Common myeloid progenitor, CD34-positive (primary cell): ENCODE measurements at regions not wholly inside any gene's neighbourhood (a gene's known extent, or its start where the extent isn't known, plus 50 kb on each side); places are given as distances from the start of the nearest gene placed in this dataset.

ENCODE experiments used
- CTCF ChIA-PET: fragments of 350-600 bp; sonication (Branson Sonifier 250); formaldehyde crosslinking; loops from one replicate; lab custom pipeline; 2021; ENCODE audit warnings: antibody characterized with exemption; lab: Charles Lee
- POLR2A ChIA-PET: fragments of 350-600 bp; sonication (Branson Sonifier 250); formaldehyde crosslinking; loops from one replicate; lab custom pipeline; 2021; ENCODE audit warnings: antibody characterized with exemption; lab: Charles Lee
- DNase-seq, 3 donors: peaks; one replicate each; pipeline versions ENCODE4 v3.0.0 to v3.0.0-alpha.2; 2013
- H3K27ac ChIP-seq, 2 experiments: 1 replicate in 1 of 2; 2 replicates in 1 of 2; pipeline ENCODE4 v1.7.0; 2013; ENCODE audit warnings: inconsistent platforms in 2 of 2, low read length in 2 of 2, mild to moderate bottlenecking in 2 of 2, low read depth in 1 of 2, moderate library complexity in 1 of 2; ENCODE audit not compliant: severe bottlenecking in 2 of 2, insufficient read depth in 1 of 2, poor library complexity in 1 of 2
- H3K27me3 ChIP-seq, 5 experiments: replicated peaks in 2 of 5; 1 replicate in 3 of 5; 2 replicates in 2 of 5; pipeline versions ENCODE4 v1.6.1 to v1.7.0; 2013; ENCODE audit warnings: low read length in 4 of 5, mild to moderate bottlenecking in 2 of 5, moderate library complexity in 2 of 5, inconsistent platforms in 1 of 5; ENCODE audit not compliant: insufficient read depth in 5 of 5, control insufficient read depth in 4 of 5
- H3K36me3 ChIP-seq, 4 experiments: 1 replicate in 2 of 4; 2 replicates in 2 of 4; pipeline versions ENCODE4 v1.6.1 to v1.7.0; 2013; ENCODE audit warnings: low read length in 3 of 4, control low read depth in 1 of 4, mild to moderate bottlenecking in 1 of 4; ENCODE audit not compliant: control insufficient read depth in 4 of 4, insufficient read depth in 4 of 4
- H3K4me1 ChIP-seq, 4 experiments: 1 replicate in 3 of 4; 2 replicates in 1 of 4; pipeline versions ENCODE4 v1.6.1 to v1.7.1; 2013; ENCODE audit warnings: low read length in 3 of 4, mild to moderate bottlenecking in 3 of 4, control low read depth in 1 of 4, inconsistent platforms in 1 of 4, moderate library complexity in 1 of 4; ENCODE audit not compliant: control insufficient read depth in 4 of 4, insufficient read depth in 4 of 4; ENCODE audit errors: control extremely low read depth in 1 of 4
- H3K4me3 ChIP-seq, 7 experiments: 1 replicate in 4 of 7; 2 replicates in 3 of 7; pipeline versions ENCODE4 v1.5.1 to v1.7.0; 2013; ENCODE audit warnings: mild to moderate bottlenecking in 7 of 7, low read length in 6 of 7, moderate library complexity in 6 of 7, inconsistent platforms in 2 of 7, low read depth in 2 of 7, control low read depth in 1 of 7; ENCODE audit not compliant: insufficient read depth in 4 of 7, control insufficient read depth in 1 of 7; ENCODE audit errors: extremely low read depth in 1 of 7
- H3K9me3 ChIP-seq, 5 experiments: 1 replicate in 4 of 5; 2 replicates in 1 of 5; pipeline versions ENCODE4 v1.6.1 to v1.7.1; 2013; ENCODE audit warnings: low read length in 4 of 5, mild to moderate bottlenecking in 2 of 5, inconsistent platforms in 1 of 5, low read depth in 1 of 5, moderate library complexity in 1 of 5; ENCODE audit not compliant: control insufficient read depth in 4 of 5, insufficient read depth in 2 of 5; ENCODE audit errors: control extremely low read depth in 1 of 5
- WGBS: methylation state at CpG from one replicate; pipeline ENCODE4 v1.1.5; 2013; ENCODE audit not compliant: insufficient coverage; 5-methylcytosine and 5-hydroxymethylcytosine counted together

GRCh38 chr3:86178095-86178494, 812.9 kb downstream of the VGLL3 start:
- ChIA-PET CTCF (no interaction called here), POLR2A (no interaction called here)
- H3K27me3 ChIP-seq: no peaks in the 10 kb centered on the region
- WGBS: 100% methylated on average over 2 of the region's 6 CpGs
- H3K4me3 ChIP-seq: no peak overlapping the region
- no peak overlapping the region for H3K27ac ChIP-seq
- H3K9me3 ChIP-seq: no peaks in the 10 kb centered on the region
- DNase-seq: no peak
- H3K36me3 ChIP-seq: no peaks in the 10 kb centered on the region
- no peaks in the 10 kb centered on the region for H3K4me1 ChIP-seq

DNA sequence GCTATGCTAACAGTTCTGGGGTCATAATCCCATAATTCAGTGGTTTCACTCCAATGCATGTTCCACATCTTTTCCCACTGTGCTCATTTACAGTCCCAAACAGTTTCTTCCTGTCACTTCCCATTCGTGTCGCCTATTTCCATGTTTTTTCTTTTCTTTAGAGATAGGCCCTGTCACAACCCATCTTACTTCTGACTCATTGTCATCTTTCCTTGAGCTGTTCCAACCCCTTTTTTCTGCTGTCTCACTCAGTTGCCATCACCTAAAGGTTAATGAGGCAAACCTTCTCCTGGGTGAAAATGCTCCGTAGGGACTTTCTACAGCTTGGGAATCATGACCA, 814.5 kb downstream of the VGLL3 start:
- Histone ChIP-seq H3K9me3 (no peaks in the 10 kb centered on the region), H3K4me3 (no peak overlapping the region), H3K36me3 (no peaks in the 10 kb centered on the region), H3K27me3 (no peaks in the 10 kb centered on the region), H3K4me1 (no peaks in the 10 kb centered on the region), H3K27ac (no peak overlapping the region)
- POLR2A ChIA-PET: no interaction called here
- DNase-seq: no peak
- 92% methylated on average over 2 of the region's 3 CpGs for WGBS
- CTCF ChIA-PET: no interaction called here

DNA sequence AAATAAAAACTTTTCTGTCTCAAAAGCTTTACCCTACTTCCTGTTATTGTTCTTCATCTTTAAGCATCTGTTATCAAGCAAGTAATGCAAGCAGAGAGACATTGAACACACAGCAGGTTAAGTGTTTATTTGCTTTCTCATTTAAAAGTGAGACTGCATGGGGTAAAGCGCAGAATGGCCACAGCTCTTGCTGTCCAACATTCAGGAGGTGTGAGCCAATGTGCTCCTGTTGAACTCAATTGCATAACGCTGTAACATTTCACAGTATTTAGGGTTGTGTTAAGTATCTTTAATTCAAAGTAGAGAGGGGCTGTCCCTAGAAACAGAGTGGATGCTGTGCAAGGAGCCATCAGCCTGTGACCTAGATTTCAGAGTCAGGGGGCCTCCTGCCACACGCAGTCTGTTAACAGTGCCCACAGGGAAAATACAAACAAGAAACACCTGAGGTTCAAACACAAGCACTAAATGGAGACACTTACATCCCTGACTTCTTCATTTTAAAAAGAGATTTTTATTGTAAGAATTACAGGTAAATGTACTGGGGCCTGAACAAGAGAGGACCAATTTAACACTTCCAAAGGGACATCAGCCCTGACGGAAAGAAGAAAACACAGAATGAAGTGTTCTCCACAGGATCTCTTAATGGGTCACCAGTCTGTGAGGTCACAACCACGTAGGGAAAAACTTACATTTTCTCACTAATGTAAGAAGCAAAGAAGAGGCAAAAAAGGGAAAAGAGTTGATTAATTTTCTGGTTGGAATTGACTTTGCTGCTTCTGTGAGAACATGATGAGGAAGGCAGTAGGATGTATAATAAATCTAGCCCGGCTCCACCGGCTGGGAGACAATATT, 815.1 kb downstream of the VGLL3 start:
- DNase-seq: no peak
- POLR2A ChIA-PET: no interaction called here
- no peaks in the 10 kb centered on the region for H3K27me3 ChIP-seq
- H3K9me3 ChIP-seq: no peaks in the 10 kb centered on the region
- H3K4me1 ChIP-seq: no peaks in the 10 kb centered on the region
- H3K27ac ChIP-seq: no peak overlapping the region
- WGBS: 97% methylated on average over 5 of the region's 7 CpGs
- H3K36me3 ChIP-seq: no peaks in the 10 kb centered on the region
- no peak overlapping the region for H3K4me3 ChIP-seq
- CTCF ChIA-PET: no interaction called here

DNA sequence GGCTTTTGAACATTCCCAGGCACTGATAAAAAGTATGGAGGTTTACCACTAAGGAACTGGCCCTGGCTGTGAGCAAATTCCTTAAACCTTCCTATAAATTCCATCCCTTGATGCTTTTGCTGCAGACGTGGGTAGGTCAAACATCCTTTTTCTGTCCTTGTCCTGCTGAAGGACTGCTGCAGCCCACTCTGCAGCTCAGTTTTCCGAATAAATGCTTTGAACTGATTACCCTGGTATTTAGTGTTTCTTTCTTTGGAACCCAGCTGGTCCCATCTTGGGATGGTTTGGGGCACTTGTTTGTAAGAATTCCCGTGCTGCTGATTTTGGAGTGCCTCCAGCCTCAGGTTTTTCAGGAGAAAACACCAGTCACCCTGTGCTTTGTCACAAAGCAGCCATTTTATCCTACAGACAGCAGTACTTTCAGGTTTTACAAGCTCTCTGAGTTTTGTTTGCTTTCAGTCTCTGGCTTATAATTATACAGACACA, 815.9 kb downstream of the VGLL3 start:
- H3K4me1 ChIP-seq: no peaks in the 10 kb centered on the region
- no peak for DNase-seq
- no peak overlapping the region for H3K27ac ChIP-seq
- 93% methylated on average over 3 of the region's 3 CpGs for WGBS
- ChIA-PET POLR2A (no interaction called here), CTCF (no interaction called here)
- no peak overlapping the region for H3K4me3 ChIP-seq
- H3K27me3 ChIP-seq: no peaks in the 10 kb centered on the region
- no peaks in the 10 kb centered on the region for H3K36me3 ChIP-seq
- no peaks in the 10 kb centered on the region for H3K9me3 ChIP-seq

DNA sequence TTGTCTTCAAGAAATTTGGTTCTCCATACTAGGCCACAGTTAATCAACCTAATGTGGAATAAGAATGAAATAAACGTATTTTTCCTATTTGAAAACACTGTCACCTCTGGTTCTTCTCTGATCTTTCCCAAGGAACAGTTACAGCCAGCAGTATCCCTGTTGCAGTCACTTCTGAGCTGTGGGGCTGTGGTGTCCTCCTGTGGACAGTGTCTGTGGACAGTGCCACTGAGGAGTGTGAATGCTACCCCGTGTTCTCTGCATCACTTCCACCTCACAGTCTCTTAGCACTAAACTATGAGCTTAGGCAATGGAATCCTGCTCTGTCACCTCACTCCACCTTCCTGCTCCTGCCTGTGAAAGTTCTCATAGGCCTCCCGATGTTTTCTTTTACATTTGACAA, 817.5 kb downstream of the VGLL3 start:
- no peak for DNase-seq
- H3K27me3 ChIP-seq: no peaks in the 10 kb centered on the region
- no peak overlapping the region for H3K4me3 ChIP-seq
- ChIA-PET POLR2A (no interaction called here), CTCF (no interaction called here)
- H3K36me3 ChIP-seq: no peaks in the 10 kb centered on the region
- H3K4me1 ChIP-seq: no peaks in the 10 kb centered on the region
- 100% methylated on average over 2 of the region's 3 CpGs for WGBS
- H3K9me3 ChIP-seq: no peaks in the 10 kb centered on the region
- no peak overlapping the region for H3K27ac ChIP-seq

- H3K4me3 ChIP-seq: no peak overlapping the region
- no CpG with 5 or more reads among the region's 1 CpG for WGBS
- DNase-seq: no peak
- ChIA-PET POLR2A (interaction anchor here (0.6 kb wide), 1 partner anchor 1482 kb away, joined by 4 read pairs; no protein-coding TSS in a partner anchor), CTCF (no interaction called here)
- no peak overlapping the region for H3K27ac ChIP-seq
- no peaks in the 10 kb centered on the region for H3K4me1 ChIP-seq
- no peaks in the 10 kb centered on the region for H3K9me3 ChIP-seq
- no peaks in the 10 kb centered on the region for H3K36me3 ChIP-seq
- H3K27me3 ChIP-seq: no peaks in the 10 kb centered on the region
Measured at GRCh38 chr3:86168512-86168911, 822.4 kb downstream of the VGLL3 start.

DNA sequence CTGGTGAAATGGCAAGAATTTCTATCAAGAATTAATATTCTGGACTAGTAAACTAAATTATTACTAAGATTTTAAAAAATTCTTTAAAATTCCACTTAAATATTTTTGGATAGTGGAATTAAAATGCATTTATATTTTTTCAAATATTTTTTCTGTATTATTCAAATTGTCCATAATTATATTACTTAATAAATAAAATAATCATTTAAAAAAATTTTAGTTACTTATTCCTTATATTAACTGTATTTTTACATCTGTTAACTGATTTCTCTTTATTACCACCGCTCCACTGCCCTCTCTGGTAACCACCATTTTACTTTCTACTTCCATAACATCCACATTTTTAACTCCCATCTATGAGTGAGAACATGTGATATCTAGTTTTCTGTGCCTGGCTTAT, 828.4 kb downstream of the VGLL3 start:
- H3K4me1 ChIP-seq: no peaks in the 10 kb centered on the region
- CTCF ChIA-PET: no interaction called here
- no peak overlapping the region for H3K27ac ChIP-seq
- no peaks in the 10 kb centered on the region for H3K36me3 ChIP-seq
- POLR2A ChIA-PET: no interaction called here
- no CpG with 5 or more reads among the region's 1 CpG for WGBS
- no peaks in the 10 kb centered on the region for H3K27me3 ChIP-seq
- no peaks in the 10 kb centered on the region for H3K9me3 ChIP-seq
- DNase-seq: no peak
- no peak overlapping the region for H3K4me3 ChIP-seq
